GM18951 (cell line): ENCODE measurements at regions not wholly inside any gene's neighbourhood (a gene's known extent, or its start where the extent isn't known, plus 50 kb on each side); places are given as distances from the start of the nearest gene placed in this dataset.

Experiments used
- POLR2A ChIP-seq: IDR thresholded peaks from 4 replicates; pipeline ENCODE4 v1.6.1; 2011; ENCODE audit warnings: mild to moderate bottlenecking; ENCODE audit not compliant: insufficient read length, insufficient read depth; ENCODE audit errors: extremely low read depth
- in situ Hi-C: fragments of 300-500 bp; cut with MboI; formaldehyde crosslinking; loops from one replicate; pipeline ENCODE4 v1.12.0; 2022; ENCODE audit warnings: low sequenced_read_pairs, mixed read lengths, inconsistent platforms; ENCODE audit not compliant: unreplicated experiment

DNA sequence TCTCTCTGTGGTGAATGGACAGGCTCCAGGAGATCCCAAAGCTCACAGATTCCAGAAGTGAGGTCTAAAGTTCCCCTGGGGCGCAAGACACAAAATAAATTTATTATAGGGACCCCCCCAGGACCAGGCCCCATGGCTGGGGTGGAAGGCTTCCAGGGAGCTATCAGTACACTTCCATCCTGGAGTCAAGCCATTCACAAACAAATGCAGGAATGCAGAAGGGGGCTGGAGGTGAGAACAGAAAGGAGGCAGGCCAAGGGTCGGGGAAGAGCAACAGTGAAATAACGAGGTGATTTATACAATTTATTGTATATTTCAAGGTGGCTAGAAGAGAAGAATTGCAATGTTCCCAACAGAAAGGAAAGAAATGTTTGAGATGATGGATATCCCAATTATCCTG is 126.9 kb downstream of the LY86 start:
- in situ Hi-C loops, result no loop called here
- TF ChIP-seq POLR2A, result no peak

GRCh38 chr6:6716998-6717763 is 128.7 kb downstream of the LY86 start:
- in situ Hi-C loops, result no loop called here
- no peak for TF ChIP-seq POLR2A

DNA sequence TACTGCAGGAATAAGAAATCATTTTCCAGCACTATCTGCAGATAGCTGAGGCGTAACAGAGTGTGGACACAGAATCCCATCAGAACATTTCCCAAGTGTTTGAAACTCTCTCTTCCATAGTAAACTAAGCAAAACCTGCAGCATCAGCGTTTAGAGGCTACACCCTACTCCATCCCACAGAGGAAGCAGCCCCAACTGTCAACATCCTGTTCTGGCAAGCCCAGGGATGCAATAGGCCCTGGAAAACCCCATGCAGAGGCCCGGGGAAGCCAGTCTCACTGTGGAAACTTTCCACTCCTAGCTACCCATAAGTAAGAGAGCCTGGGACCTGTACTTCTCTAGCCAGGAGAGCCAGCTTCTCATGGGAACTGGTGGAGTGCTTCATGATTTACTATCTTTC is 129.4 kb downstream of the LY86 start:
- in situ Hi-C loops, result no loop called here

DNA sequence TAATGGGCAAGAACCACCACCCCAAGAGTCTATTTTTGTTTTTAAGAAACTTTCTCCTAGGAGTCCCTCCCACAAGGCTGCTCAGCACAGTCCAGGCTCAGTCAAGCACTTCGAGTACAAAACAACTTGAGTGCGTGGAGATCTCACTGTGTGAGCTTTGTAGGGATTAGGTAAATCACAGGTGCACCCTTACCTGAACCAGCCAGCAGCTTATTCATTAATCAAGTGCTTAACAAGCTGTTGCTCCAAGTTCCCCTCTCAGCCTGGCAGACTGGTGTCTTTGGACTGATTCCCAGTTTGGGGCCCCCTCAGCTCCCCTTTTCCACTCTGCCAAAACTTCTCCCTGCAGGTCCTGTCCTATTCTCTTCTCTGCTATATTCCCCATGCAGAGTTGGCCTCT is 133.1 kb downstream of the LY86 start:
- in situ Hi-C loops, result loop anchor here (10.0 kb wide), 1 partner anchor 523 kb away; no protein-coding TSS in a partner anchor
- TF ChIP-seq POLR2A, result no peak

More for the DNA sequence above, 129.4 kb downstream of the LY86 start:
- no peak for TF ChIP-seq POLR2A

- in situ Hi-C loops, result loop anchor here (10.0 kb wide), 1 partner anchor 523 kb away; no protein-coding TSS in a partner anchor
- no peak for TF ChIP-seq POLR2A
These were observed 133.7 kb downstream of the LY86 start for GRCh38 chr6:6722195-6722594.

GRCh38 chr6:6723361-6723760 is 134.8 kb downstream of the LY86 start:
- TF ChIP-seq POLR2A, result no peak
- in situ Hi-C loops, result loop anchor here (10.0 kb wide), 1 partner anchor 521 kb away; no protein-coding TSS in a partner anchor

DNA sequence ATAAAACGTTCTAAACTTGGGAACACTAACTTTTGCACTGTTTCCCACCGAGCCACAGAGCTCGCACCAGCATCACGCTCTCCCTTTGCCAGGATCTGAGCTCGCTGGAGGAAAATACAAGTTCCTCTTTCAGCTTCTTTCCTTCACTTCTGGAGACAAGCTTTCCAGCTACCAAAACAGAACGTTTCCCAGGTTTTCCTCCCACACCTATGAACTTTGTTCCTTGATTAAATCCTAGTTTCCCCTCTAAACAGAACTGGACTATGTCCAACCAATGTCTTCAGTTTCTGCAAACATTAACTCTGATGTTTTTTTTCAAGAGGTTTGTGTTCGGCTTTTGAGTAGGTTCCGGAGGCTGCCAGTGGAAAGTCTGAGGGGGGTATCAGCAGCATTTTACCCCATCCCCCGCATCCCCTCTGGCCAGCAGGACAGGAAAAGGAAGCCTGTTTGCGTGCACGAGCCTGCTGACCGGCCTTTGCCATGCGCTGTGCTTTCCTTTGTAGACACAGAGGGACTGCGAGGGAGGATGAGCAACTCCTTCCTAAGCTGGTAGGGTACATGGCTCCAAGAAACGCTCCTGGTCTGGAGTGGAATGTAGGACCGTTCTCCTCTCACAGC is 135.5 kb downstream of the LY86 start:
- TF ChIP-seq POLR2A, result no peak
- in situ Hi-C loops, result loop anchor here (10.0 kb wide), 1 partner anchor 521 kb away; no protein-coding TSS in a partner anchor

- TF ChIP-seq POLR2A, result no peak
- in situ Hi-C loops, result loop anchor here (10.0 kb wide), 1 partner anchor 520 kb away; no protein-coding TSS in a partner anchor
These were observed 136.3 kb downstream of the LY86 start for GRCh38 chr6:6724539-6725467.

GRCh38 chr6:6725468-6726209 is 137.1 kb downstream of the LY86 start:
- in situ Hi-C loops, result loop anchor here (10.0 kb wide), 1 partner anchor 519 kb away; no protein-coding TSS in a partner anchor
- no peak for TF ChIP-seq POLR2A

GRCh38 chr6:6728169-6728941 is 139.8 kb downstream of the LY86 start:
- no peak for TF ChIP-seq POLR2A
- in situ Hi-C loops, result loop anchor here (10.0 kb wide), 1 partner anchor 516 kb away; no protein-coding TSS in a partner anchor

- no peak for TF ChIP-seq POLR2A
- in situ Hi-C loops, result loop anchor here (10.0 kb wide), 1 partner anchor 515 kb away; no protein-coding TSS in a partner anchor
These were observed 141.5 kb downstream of the LY86 start for GRCh38 chr6:6729971-6730370.
